ENCODE measurements at regions not wholly inside any gene's neighbourhood (a gene's known extent, or its start where the extent isn't known, plus 50 kb on each side); places are given as distances from the start of the nearest gene placed in this dataset.

- Histone ChIP-seq H3K9me2 (replicated peaks; ENCODE audit: control insufficient read depth, low read length) (no peaks in the 10 kb centered on the region), H3K27ac (ENCODE audit: low read depth, low read length) (no peak overlapping the region), H3K27me3 (ENCODE audit: control insufficient read depth, low read length) (peaks cover 27% of the 10 kb centered on the region), H3K4me2 (ENCODE audit: low read length) (no peak overlapping the region), H4K20me1 (ENCODE audit: control insufficient read depth, insufficient read depth, low read depth, low read length) (no peaks in the 10 kb centered on the region), H3F3A (ENCODE audit: control insufficient read depth, insufficient read depth) (no peaks in the 10 kb centered on the region), H3K9me3 (ENCODE audit: control insufficient read depth, insufficient read depth, low read length) (no peaks in the 10 kb centered on the region), H3K4me1 (ENCODE audit: control insufficient read depth, low read length) (no peaks in the 10 kb centered on the region), H3K79me2 (ENCODE audit: control insufficient read depth, low read length) (no peaks in the 10 kb centered on the region), H3K4me3 (ENCODE audit: low read length) (no peak overlapping the region), H3K36me3 (ENCODE audit: control insufficient read depth, low read length) (no peaks in the 10 kb centered on the region)
- TF ChIP-seq EZH2phosphoT487 (IDR thresholded peaks at IDR 0.05; ENCODE audit: borderline replicate concordance, low read length) (no peak), CTCF (IDR thresholded peaks at IDR 0.05; ENCODE audit: low read depth, low read length, poor library complexity, severe bottlenecking) (no peak)
Observed at GRCh38 chr1:25135909-25136308, 96.4 kb downstream of the SYF2 start.

- Histone ChIP-seq H3K9me3 (ENCODE audit: control insufficient read depth, insufficient read depth, low read length) (no peaks in the 10 kb centered on the region), H3K27me3 (ENCODE audit: control insufficient read depth, low read length) (peaks cover 19% of the 10 kb centered on the region), H3F3A (ENCODE audit: control insufficient read depth, insufficient read depth) (no peaks in the 10 kb centered on the region), H3K4me1 (ENCODE audit: control insufficient read depth, low read length) (no peaks in the 10 kb centered on the region), H3K79me2 (ENCODE audit: control insufficient read depth, low read length) (no peaks in the 10 kb centered on the region), H3K27ac (ENCODE audit: low read depth, low read length) (no peak overlapping the region), H3K36me3 (ENCODE audit: control insufficient read depth, low read length) (no peaks in the 10 kb centered on the region), H4K20me1 (ENCODE audit: control insufficient read depth, insufficient read depth, low read depth, low read length) (no peaks in the 10 kb centered on the region), H3K9me2 (replicated peaks; ENCODE audit: control insufficient read depth, low read length) (no peaks in the 10 kb centered on the region), H3K4me3 (ENCODE audit: low read length) (no peak overlapping the region), H3K4me2 (ENCODE audit: low read length) (no peak overlapping the region)
- TF ChIP-seq CTCF (IDR thresholded peaks at IDR 0.05; ENCODE audit: low read depth, low read length, poor library complexity, severe bottlenecking) (no peak), EZH2phosphoT487 (IDR thresholded peaks at IDR 0.05; ENCODE audit: borderline replicate concordance, low read length) (no peak)
Observed at GRCh38 chr1:25134801-25135461, 97.4 kb downstream of the SYF2 start.

GRCh38 chr1:25134307-25134706 is 98.0 kb downstream of the SYF2 start:
- Histone ChIP-seq H3K27ac (ENCODE audit: low read depth, low read length) (no peak overlapping the region), H3K9me2 (replicated peaks; ENCODE audit: control insufficient read depth, low read length) (no peaks in the 10 kb centered on the region), H3K4me3 (ENCODE audit: low read length) (no peak overlapping the region), H3K4me2 (ENCODE audit: low read length) (no peak overlapping the region), H3F3A (ENCODE audit: control insufficient read depth, insufficient read depth) (no peaks in the 10 kb centered on the region), H3K36me3 (ENCODE audit: control insufficient read depth, low read length) (no peaks in the 10 kb centered on the region), H4K20me1 (ENCODE audit: control insufficient read depth, insufficient read depth, low read depth, low read length) (no peaks in the 10 kb centered on the region), H3K9me3 (ENCODE audit: control insufficient read depth, insufficient read depth, low read length) (no peaks in the 10 kb centered on the region), H3K79me2 (ENCODE audit: control insufficient read depth, low read length) (no peaks in the 10 kb centered on the region), H3K4me1 (ENCODE audit: control insufficient read depth, low read length) (no peaks in the 10 kb centered on the region), H3K27me3 (ENCODE audit: control insufficient read depth, low read length) (peaks cover 16% of the 10 kb centered on the region)
- TF ChIP-seq EZH2phosphoT487 (IDR thresholded peaks at IDR 0.05; ENCODE audit: borderline replicate concordance, low read length) (no peak), CTCF (IDR thresholded peaks at IDR 0.05; ENCODE audit: low read depth, low read length, poor library complexity, severe bottlenecking) (no peak)

Data from DOHH2 (cell line).